Astrocyte of the cerebellum (primary cell): ENCODE measurements at regions not wholly inside any gene's neighbourhood (a gene's known extent, or its start where the extent isn't known, plus 50 kb on each side); places are given as distances from the start of the nearest gene placed in this dataset.
A peak's percentile ranks its signal among the peaks of the same experiment; 100 is the strongest.
"Not testable (repeated sequence)": the region's sequence is repeated elsewhere in the genome, so short reads cannot be mapped to it uniquely, and the experiment has no call there.

Experiments
- DNase-seq: peaks from one replicate; pipeline ENCODE4 v3.0.0-alpha.2; 2011; ENCODE audit warnings: low read depth
- H3K4me3 ChIP-seq: 2 replicates; pipeline ENCODE4 v1.5.1; 2011; ENCODE audit warnings: mild to moderate bottlenecking, low read depth, low read length, moderate library complexity
- in situ Hi-C: cut with HindIII; loops from 2 replicates; pipeline ENCODE4 v1.10.0; 2017; ENCODE audit warnings: low sequenced_read_pairs
- TF ChIP-seq, protein P1 (sequence below): IDR thresholded peaks from 2 replicates; pipeline ENCODE4 v1.5.1; 2012; ENCODE audit warnings: low read length, low read depth, moderate library complexity, mild to moderate bottlenecking; ENCODE audit errors: missing control alignments

- no peak for DNase-seq
- no peak overlapping the region for H3K4me3 ChIP-seq
- TF ChIP-seq, protein P1, sequence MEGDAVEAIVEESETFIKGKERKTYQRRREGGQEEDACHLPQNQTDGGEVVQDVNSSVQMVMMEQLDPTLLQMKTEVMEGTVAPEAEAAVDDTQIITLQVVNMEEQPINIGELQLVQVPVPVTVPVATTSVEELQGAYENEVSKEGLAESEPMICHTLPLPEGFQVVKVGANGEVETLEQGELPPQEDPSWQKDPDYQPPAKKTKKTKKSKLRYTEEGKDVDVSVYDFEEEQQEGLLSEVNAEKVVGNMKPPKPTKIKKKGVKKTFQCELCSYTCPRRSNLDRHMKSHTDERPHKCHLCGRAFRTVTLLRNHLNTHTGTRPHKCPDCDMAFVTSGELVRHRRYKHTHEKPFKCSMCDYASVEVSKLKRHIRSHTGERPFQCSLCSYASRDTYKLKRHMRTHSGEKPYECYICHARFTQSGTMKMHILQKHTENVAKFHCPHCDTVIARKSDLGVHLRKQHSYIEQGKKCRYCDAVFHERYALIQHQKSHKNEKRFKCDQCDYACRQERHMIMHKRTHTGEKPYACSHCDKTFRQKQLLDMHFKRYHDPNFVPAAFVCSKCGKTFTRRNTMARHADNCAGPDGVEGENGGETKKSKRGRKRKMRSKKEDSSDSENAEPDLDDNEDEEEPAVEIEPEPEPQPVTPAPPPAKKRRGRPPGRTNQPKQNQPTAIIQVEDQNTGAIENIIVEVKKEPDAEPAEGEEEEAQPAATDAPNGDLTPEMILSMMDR: no peak
- in situ Hi-C loops: loop anchor here (5.0 kb wide), 1 partner anchor 79 kb away; no protein-coding TSS in a partner anchor
Measured at GRCh38 chrX:3178329-3178728, 137.1 kb downstream of the ARSF start.

DNA sequence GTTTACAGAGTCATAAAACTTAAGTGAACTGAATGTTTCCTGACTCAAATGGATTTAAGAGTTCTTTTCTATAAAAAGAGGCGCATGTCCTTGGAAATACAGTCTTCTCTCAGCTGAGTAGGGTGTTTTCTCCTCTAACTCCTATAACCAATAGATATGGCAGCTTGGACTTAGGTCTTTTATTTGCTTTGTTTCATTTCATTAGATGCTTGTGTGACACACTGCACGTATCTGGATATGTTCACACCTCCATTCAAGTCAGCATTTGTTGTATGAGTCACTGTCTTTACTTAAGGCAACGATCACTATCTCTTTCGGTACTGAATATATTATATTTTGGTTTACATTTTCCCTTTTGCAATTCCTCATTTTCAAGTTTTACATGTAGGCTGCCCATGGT, 136.6 kb downstream of the ARSF start:
- TF ChIP-seq, protein P1: no peak
- no peak overlapping the region for H3K4me3 ChIP-seq
- no peak for DNase-seq
- in situ Hi-C loops: loop anchor here (5.0 kb wide), 1 partner anchor 79 kb away; no protein-coding TSS in a partner anchor

DNA sequence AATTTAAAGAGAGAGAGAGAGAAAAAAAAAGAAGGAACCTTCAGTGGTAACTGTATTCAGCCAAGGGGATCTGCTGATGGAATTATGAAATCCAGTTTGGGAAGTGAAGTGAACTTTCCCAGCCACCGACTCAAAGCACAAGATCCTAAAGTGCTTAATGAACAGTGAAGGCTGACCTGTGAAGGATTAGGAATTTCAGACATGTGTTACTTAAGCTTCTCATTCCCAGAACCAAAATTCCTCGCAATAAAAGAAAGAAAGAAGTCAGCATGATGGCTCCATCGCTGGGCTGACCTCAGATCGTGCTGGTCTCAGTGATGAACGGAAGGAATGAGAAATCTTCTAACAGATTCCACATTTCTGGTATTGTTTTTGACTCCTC, 135.2 kb downstream of the ARSF start:
- TF ChIP-seq, protein P1: no peak
- no peak overlapping the region for H3K4me3 ChIP-seq
- in situ Hi-C loops: loop anchor here (5.0 kb wide), 1 partner anchor 81 kb away; no protein-coding TSS in a partner anchor
- DNase-seq: peak; percentile 86

GRCh38 chrX:3175659-3176438, 134.6 kb downstream of the ARSF start:
- H3K4me3 ChIP-seq: no peak overlapping the region
- TF ChIP-seq, protein P1: no peak
- no peak for DNase-seq
- in situ Hi-C loops: loop anchor here (5.0 kb wide), 1 partner anchor 81 kb away; no protein-coding TSS in a partner anchor

GRCh38 chrX:3172156-3172555, 130.9 kb downstream of the ARSF start:
- H3K4me3 ChIP-seq, in situ Hi-C loops, DNase-seq: not testable (repeated sequence)

- no peak for DNase-seq
- TF ChIP-seq, protein P1: no peak
- H3K4me3 ChIP-seq: no peak overlapping the region
- in situ Hi-C loops: no loop called here
Measured at GRCh38 chrX:3169421-3169820, 128.2 kb downstream of the ARSF start.

GRCh38 chrX:3167771-3168170, 126.5 kb downstream of the ARSF start:
- TF ChIP-seq, protein P1: no peak
- no peak for DNase-seq
- in situ Hi-C loops: no loop called here
- H3K4me3 ChIP-seq: no peak overlapping the region
